ENCODE measurements at regions not wholly inside any gene's neighbourhood (a gene's known extent, or its start where the extent isn't known, plus 50 kb on each side); places are given as distances from the start of the nearest gene placed in this dataset.

- no peak for DNase-seq (ENCODE audit: low read depth, low spot score)
Measured at GRCh38 chr16:5862103-5862840, 764.7 kb upstream of the EEF2KMT start.

DNA sequence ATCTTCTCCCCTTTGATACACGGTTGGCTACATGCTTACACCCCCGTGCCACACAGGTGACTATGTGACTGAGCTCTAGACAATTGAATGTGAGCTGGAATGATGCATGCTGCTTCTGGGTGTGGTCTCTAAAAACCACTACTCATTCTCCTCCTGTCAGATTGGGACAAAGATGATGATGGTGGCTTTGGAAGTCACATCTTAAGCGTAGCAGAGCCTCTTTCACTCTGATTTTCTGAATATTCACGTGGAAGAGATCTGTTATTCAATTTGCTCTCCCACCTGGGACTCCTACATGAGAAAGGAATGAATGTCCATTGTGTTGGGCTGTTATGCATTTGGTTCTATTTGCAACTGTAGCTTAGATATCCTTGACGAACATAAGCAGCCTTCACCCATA is 763.6 kb upstream of the EEF2KMT start:
- no peak for DNase-seq (ENCODE audit: low read depth, low spot score)

DNA sequence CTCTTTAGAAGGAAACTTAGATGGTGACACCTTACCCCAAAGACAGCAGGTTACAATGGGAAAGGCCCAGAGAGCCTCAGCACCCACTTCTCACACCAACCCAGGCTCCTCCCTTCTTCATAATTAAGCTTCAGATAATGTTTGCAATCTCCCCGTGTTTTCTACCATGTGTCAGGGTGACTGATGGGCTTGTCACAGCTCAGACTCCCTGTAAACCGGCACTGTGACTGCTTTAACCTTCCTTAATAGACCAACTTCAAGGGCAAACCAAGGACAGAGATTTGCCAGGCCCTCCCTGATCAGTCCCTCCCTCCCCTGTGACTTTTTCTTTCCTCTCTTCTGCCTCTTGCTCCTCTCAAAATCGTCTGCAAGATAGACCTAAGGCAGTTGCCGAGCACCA is 760.6 kb upstream of the EEF2KMT start:
- DNase-seq (ENCODE audit: low read depth, low spot score), result no peak

DNA sequence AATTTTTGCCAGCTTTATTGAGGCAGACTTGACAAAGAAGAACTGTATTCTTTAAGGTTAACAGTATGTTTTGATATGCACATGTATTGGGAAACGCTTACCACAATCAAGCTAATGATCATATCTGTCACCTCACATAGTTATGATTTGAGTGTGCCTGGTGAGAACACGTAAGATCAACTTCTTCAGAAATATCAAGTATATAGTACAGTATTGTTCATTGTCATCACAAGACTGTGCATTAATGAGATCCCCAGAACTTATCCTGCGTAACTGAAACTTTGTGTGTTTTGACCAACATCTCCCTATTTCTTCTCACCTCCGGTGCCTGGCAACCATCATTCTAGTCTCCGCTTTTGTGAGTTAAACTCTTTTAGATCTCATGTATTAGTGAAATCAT is 756.4 kb upstream of the EEF2KMT start:
- no peak for DNase-seq (ENCODE audit: low read depth, low spot score)

- DNase-seq (ENCODE audit: low read depth, low spot score), result no peak
Measured at GRCh38 chr16:5852151-5852550, 754.6 kb upstream of the EEF2KMT start.

GRCh38 chr16:5851393-5851982 is 753.9 kb upstream of the EEF2KMT start:
- no peak for DNase-seq (ENCODE audit: low read depth, low spot score)

DNA sequence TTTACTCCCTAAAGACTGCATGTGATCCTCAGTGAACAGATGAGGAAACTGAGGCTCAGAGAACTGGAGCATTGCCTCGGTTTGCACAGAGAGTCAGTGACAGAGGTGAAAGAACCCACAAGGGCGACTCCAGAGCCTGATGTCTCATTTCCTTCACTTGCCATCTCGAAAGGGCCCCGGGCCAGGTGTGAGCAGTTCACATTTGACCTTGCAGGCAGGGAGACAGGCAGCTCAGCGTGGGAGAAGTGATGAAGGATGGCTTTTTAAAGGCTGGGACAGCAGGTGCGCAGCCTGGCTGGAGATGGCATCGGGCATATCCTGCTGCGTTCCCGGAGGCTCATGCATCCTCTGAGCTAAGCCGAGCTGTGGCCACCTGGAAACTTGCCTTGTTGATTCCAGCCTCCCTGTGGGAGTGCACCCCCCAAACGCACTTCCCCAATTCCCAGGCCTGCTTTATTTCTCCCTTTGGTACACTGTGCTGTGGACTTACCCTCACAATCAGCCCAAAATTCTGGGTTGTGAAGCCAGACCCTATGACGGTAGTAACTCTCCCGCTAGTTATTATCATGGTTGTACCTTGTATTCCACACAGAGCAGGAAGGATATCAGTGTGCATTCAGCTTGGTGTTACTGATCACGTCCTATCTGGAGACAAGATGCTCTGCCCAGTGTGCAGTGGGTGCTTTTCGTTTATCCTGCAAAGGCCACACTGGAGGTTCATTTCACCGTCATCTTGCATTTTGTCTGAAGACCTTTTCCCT is 753.2 kb upstream of the EEF2KMT start:
- DNase-seq (ENCODE audit: low read depth, low spot score), result no peak

GRCh38 chr16:5845046-5845445 is 747.5 kb upstream of the EEF2KMT start:
- DNase-seq (ENCODE audit: low read depth, low spot score), result no peak

GRCh38 chr16:5841974-5842373 is 744.4 kb upstream of the EEF2KMT start:
- no peak for DNase-seq (ENCODE audit: low read depth, low spot score)

DNA sequence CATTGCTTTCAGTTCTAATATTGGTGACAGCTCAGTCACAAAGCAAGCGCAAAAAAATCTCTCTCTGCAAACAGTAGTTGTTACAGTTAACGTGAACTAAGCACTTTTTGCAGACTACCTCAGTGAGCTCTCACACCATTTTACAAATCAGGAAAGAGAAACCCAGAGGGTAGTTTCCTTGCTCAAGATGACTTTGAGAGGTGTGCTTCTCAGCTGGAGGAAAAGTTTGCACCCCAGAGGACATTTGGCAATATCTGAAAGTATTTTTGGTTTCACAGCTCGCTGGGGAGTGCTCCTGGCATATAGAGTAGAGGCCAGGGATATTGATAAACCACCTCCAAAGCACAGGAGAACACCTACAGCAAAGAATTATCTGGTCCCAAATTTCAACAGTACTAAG is 741.1 kb upstream of the EEF2KMT start:
- DNase-seq (ENCODE audit: low read depth, low spot score), result no peak

DNA sequence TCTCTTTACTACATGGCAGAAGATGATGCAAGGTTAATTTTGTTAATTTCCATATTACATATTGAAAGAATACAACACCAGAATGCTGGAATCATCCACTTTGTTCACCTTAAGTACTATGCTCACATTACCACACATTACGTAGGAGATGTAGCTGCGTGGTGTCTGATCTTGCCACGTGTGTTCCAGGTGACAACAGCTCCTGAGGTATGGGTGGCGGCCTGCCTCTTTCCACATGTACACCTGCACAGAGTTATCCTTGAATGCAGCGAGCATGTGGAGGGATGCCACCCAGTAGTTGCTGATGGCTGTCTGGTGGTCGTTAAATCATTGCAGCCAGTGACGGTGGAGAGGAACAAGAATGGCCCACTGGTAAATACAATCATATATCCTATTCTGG is 740.5 kb upstream of the EEF2KMT start:
- DNase-seq (ENCODE audit: low read depth, low spot score), result no peak

DNA sequence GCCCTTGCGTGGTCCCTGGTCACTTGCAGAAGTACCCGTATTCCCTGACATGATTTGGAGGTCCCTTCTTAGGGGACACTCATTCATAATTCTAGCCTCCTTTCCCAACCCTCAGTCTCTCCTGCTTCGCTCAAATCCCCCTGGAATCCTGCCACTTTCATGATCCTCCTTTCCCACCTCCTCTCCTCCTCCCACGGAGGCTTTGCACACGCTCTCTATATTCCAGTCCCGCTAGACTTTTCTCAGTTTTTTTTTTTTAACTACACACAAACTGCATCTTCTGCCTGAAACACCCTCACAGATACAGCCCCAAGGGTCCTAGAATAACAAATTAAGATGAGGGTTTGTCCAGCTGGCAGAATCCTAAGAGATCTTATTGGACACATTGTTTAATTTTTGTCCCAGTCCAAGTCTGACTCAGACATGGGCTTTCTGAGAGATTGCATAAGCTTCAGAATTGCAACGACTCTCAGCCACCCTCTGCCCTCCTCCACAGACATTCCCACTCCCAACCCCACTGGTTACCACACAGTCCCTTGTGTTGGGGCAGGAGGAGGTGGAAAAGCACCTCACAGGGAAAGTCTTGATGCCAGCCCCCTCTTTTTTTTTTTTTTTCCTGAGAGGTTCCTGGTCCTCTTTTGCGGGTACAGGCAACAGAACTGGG is 739.5 kb upstream of the EEF2KMT start:
- no peak for DNase-seq (ENCODE audit: low read depth, low spot score)

- DNase-seq (ENCODE audit: low read depth, low spot score), result no peak
Measured at GRCh38 chr16:5835876-5836275, 738.3 kb upstream of the EEF2KMT start.

- DNase-seq (ENCODE audit: low read depth, low spot score), result no peak
Measured at GRCh38 chr16:5826332-5826731, 728.7 kb upstream of the EEF2KMT start.

GRCh38 chr16:5820472-5820871 is 722.9 kb upstream of the EEF2KMT start:
- DNase-seq (ENCODE audit: low read depth, low spot score), result no peak

- no peak for DNase-seq (ENCODE audit: low read depth, low spot score)
Measured at GRCh38 chr16:5815570-5816237, 718.1 kb upstream of the EEF2KMT start.

DNA sequence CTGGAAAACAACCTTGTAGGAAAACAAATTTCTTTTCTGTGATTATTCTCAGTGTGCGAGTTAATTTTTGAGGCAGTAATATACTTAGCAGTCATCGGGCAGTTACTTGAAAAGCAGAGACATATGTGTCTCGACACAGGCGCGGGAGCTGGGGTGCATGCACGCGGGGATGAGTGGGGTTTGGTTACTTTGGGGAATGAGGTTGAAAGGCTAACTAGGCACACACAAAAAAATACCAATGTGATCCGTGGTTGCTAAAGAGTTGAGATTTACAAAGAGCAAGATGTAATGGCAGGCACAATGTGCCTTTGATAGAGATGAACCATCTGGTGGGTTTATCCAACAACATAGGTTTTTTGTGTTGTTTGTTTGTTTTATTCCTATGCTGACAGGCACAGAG is 703.8 kb upstream of the EEF2KMT start:
- no peak for DNase-seq (ENCODE audit: low read depth, low spot score)

- DNase-seq (ENCODE audit: low read depth, low spot score), result no peak
Measured at GRCh38 chr16:5793556-5793955, 696.0 kb upstream of the EEF2KMT start.

GRCh38 chr16:5791011-5791657 is 693.5 kb upstream of the EEF2KMT start:
- DNase-seq (ENCODE audit: low read depth, low spot score), result no peak

- DNase-seq (ENCODE audit: low read depth, low spot score), result no peak
Measured at GRCh38 chr16:5790512-5790911, 692.9 kb upstream of the EEF2KMT start.

DNA sequence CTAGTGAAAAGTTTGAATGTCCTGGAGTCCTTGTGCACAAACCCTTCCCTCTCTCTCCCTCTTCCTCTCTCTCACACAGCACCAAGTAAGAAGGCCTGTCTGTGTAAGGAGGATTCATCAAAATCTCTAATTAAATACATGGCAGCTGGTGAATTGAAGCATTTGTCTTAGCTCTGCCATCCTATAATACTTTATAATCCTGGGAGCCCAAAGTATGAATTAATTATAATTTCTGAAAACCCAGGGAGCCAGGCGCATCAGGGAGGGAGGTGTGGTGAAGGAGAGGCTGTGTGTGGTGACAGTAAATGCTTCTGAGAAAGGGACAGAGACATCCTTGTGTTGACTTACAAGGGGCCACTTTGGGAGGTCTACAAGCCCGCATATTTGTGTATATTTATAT is 691.4 kb upstream of the EEF2KMT start:
- no peak for DNase-seq (ENCODE audit: low read depth, low spot score)
